GM21576 (cell line): ENCODE measurements at regions not wholly inside any gene's neighbourhood (a gene's known extent, or its start where the extent isn't known, plus 50 kb on each side); places are given as distances from the start of the nearest gene placed in this dataset.

ENCODE experiments used
- ATAC-seq: cut with Tn5 transposase; IDR thresholded peaks from one replicate; pipeline ENCODE4 v1.9.1; 2021; ENCODE audit warnings: mild to moderate bottlenecking, moderate library complexity; ENCODE audit not compliant: unreplicated experiment

DNA sequence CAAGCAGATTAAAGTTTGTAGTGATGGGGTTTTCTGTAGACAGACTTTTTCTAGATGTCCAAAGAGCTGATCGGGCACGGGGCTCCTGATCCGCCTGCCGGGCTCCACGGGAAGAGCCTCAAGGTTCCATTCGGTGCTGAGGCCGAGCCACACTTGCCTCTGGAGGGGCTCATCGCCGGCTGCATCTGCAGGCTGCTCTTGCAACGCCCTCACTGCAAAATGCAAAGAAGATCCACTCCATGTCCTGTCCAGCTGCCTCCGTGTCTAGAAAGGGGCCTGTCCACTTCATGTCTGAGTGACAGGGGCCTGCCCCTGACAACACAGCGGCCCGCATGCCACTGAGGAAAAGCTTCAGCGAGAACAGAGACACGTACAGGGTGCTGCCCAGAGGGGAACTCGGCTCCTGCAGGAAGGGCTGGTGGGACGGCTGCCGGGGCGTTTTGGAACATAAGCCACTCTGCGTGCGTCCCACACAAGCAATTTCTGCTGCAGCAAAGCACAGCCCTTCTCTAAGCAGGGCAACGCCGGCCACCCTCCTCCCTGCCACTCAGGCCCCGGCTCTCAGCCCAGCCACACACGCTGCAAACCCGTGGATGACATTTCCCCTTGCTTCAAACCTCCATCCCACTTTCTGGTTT lies 53.6 kb upstream of the CTDP1 start:
- no peak for ATAC-seq

- no peak for ATAC-seq
Observed at GRCh38 chr18:79626905-79627749, 52.5 kb upstream of the CTDP1 start.

GRCh38 chr18:79627750-79628294 lies 51.8 kb upstream of the CTDP1 start:
- no peak for ATAC-seq

DNA sequence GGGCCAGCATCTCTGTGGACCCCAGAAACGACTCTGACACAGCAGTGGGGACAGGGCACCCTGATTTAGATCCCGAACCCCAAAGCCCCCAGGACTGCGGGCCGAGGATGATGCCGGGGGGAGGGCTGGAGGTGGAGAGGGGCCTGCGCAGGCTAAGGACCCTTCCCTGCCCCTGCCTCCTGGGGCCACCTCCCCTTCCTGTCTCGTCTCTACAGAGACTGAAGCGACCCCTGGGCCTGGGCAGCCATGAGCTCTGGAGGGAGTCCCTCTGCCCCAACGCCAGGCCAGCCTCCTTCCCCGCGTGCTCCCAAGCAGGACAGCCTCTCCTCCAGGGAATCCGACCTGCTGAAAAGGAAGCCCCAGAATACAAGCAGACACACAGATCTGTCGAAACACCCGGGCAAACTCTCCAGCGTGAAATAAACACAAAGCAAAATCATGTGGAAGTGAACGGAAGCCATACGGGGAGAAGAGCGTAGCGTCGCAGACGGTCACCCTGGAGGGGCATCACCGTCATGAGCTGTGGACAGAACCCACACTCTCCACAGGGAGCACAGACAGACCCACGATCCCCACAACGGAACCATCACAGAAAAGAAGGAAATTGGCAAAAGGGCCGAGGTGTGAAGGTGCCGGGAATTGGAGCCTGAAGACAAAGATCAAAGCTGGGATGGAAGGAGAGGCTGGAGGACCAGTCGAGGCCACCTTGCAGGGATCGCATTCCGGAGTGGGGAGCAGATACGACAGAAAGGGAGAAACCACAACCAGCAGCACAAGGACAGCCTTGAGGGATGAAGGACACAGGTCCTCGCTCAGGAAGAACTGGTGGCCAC lies 51.0 kb upstream of the CTDP1 start:
- ATAC-seq: no peak

DNA sequence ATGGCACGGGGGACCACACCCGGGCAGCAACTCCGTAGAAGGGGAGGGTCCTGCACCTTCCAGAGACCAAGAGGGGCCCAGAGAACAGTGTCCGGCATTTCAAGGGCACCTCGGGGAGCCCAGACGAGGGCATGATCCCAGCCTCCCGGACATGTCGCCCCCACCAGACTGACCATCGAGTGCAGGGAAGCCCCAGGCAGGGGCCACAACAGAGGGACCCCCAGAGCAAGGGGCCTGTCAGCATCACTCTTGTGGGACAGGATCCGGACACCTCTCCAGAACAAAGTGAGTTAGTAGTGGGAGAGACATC lies 50.4 kb upstream of the CTDP1 start:
- no peak for ATAC-seq

GRCh38 chr18:79629606-79630005 lies 50.0 kb upstream of the CTDP1 start:
- ATAC-seq: no peak
